ENCODE measurements at regions not wholly inside any gene's neighbourhood (a gene's known extent, or its start where the extent isn't known, plus 50 kb on each side); places are given as distances from the start of the nearest gene placed in this dataset.

DNA sequence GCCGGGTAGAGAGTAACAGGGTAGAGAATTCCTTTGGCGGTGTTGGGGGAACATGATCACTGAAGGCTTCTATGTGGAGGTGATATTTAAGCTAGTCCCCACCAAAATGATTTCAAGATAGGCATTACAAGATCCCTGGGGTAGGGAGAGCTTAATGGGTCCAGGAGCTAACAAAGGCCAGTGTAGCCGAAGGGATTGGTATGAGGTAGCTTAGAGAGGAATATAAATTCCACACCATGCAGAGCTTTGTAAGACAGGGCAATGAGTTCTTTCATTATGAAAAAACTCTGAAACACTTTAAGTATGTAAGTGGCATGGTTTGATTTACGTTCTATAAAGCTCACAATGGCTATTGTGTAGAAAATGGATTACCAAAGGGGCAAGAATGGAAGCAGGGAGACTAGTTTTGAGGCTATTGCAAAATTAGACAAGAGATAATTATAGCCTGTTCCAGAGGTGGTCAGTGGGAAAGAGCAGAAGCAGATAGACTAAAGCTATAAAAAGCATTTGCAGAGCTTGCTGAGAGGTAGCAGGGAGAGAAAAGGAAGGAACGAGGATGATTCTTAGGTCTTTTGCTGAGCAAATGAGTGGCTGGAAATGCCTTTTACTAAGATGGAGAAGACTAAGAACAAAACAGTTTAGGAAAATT lies 119.7 kb upstream of the SLC25A13 start:
- H3K4me1 ChIP-seq, result no peaks in the 10 kb centered on the region
- in situ Hi-C loops (cut with MboI; ENCODE audit: low pct_ligation_motif_present in 1 of 4, low pct_unique_long_range_greater_than_20kb in 1 of 4, low sequenced_read_pairs in 3 of 4), result loop anchor here in 1 of 4 donors (25.0 kb wide), 1 partner anchor 104 kb away; no protein-coding TSS in a partner anchor
- H3K27ac ChIP-seq, result no peak overlapping the region
- intact Hi-C loops (cut with DNase I; ENCODE audit: low total_unique reads), result no loop called here
- H3K4me3 ChIP-seq, result no peak overlapping the region
- H3K36me3 ChIP-seq, result no peaks in the 10 kb centered on the region
- TF ChIP-seq POLR2AphosphoS5 (IDR thresholded peaks at IDR 0.05) (no peak), POLR2A (IDR thresholded peaks at IDR 0.05) (no peak), EP300 (IDR thresholded peaks at IDR 0.05; ENCODE audit: low read depth) (no peak)
- TF ChIP-seq, protein P1, sequence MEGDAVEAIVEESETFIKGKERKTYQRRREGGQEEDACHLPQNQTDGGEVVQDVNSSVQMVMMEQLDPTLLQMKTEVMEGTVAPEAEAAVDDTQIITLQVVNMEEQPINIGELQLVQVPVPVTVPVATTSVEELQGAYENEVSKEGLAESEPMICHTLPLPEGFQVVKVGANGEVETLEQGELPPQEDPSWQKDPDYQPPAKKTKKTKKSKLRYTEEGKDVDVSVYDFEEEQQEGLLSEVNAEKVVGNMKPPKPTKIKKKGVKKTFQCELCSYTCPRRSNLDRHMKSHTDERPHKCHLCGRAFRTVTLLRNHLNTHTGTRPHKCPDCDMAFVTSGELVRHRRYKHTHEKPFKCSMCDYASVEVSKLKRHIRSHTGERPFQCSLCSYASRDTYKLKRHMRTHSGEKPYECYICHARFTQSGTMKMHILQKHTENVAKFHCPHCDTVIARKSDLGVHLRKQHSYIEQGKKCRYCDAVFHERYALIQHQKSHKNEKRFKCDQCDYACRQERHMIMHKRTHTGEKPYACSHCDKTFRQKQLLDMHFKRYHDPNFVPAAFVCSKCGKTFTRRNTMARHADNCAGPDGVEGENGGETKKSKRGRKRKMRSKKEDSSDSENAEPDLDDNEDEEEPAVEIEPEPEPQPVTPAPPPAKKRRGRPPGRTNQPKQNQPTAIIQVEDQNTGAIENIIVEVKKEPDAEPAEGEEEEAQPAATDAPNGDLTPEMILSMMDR (IDR thresholded peaks at IDR 0.05), result no peak
- 80 to 84% methylated on average over 5 of the region's 5 CpGs for WGBS, 2 donors (ENCODE audit: low coverage in 1 of 2)
- no peaks in the 10 kb centered on the region for H3K27me3 ChIP-seq
- no peaks in the 10 kb centered on the region for H3K9me3 ChIP-seq
- no peak for DNase-seq

DNA sequence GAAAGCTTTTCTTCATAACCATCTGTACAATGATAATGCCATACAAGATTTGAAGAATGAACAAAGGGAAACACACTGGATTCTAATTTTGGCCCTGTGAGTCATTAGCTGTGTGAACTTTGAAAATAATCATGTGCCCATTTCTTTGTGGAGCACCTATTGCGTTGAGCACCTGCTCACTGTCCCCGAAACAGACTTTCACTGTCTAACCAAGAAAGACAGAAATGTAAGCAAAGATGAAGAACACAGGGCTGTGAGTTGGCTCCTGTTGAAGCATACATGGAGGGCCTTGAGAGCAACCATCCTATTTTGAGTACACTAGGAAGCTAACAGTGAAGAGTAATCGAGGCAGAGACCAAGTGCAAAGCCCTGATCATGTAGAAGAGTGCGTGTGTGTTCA lies 118.4 kb upstream of the SLC25A13 start:
- TF ChIP-seq POLR2A (IDR thresholded peaks at IDR 0.05) (no peak), POLR2AphosphoS5 (IDR thresholded peaks at IDR 0.05) (no peak), EP300 (IDR thresholded peaks at IDR 0.05; ENCODE audit: low read depth) (no peak)
- TF ChIP-seq, protein P1 (IDR thresholded peaks at IDR 0.05), result no peak
- Histone ChIP-seq H3K36me3 (no peaks in the 10 kb centered on the region), H3K4me3 (no peak overlapping the region), H3K9me3 (no peaks in the 10 kb centered on the region), H3K4me1 (no peaks in the 10 kb centered on the region), H3K27ac (no peak overlapping the region), H3K27me3 (no peaks in the 10 kb centered on the region)
- WGBS, 2 donors (ENCODE audit: low coverage in 1 of 2), result 90 to 100% methylated on average over 2 to 4 of the region's 4 CpGs
- no peak for DNase-seq
- in situ Hi-C loops (cut with MboI; ENCODE audit: low pct_ligation_motif_present in 1 of 4, low pct_unique_long_range_greater_than_20kb in 1 of 4, low sequenced_read_pairs in 3 of 4) (loop anchor here in 1 of 4 donors (25.0 kb wide), 1 partner anchor 103 kb away; no protein-coding TSS in a partner anchor), intact Hi-C loops (cut with DNase I; ENCODE audit: low total_unique reads) (no loop called here)

DNA sequence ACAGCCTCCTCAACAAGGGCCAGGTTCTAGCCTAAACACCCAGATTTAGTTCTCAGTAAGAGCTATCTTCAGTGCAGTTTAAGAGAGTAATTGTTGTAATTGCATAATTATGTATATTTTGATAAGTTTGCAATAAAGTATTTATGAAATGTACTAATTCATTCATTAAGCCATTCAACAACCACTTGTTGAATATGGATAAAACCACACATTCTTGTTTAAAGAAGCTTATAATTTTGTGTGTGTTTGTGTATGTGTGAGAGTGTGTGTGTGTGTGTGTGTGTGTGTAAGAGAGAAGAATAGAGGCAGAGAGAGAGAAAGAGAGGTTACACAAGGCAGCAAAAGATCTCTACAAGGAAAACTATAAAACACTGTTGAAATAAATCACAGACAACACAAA lies 115.0 kb upstream of the SLC25A13 start:
- no peak for DNase-seq
- Histone ChIP-seq H3K4me3 (no peak overlapping the region), H3K4me1 (no peaks in the 10 kb centered on the region), H3K9me3 (no peaks in the 10 kb centered on the region), H3K27me3 (no peaks in the 10 kb centered on the region), H3K27ac (no peak overlapping the region), H3K36me3 (no peaks in the 10 kb centered on the region)
- TF ChIP-seq POLR2A (IDR thresholded peaks at IDR 0.05), result no peak
- TF ChIP-seq EP300 (IDR thresholded peaks at IDR 0.05; ENCODE audit: low read depth), result no peak
- TF ChIP-seq POLR2AphosphoS5 (IDR thresholded peaks at IDR 0.05), result no peak
- TF ChIP-seq, protein P1 (IDR thresholded peaks at IDR 0.05), result no peak
- in situ Hi-C loops (cut with MboI; ENCODE audit: low pct_ligation_motif_present in 1 of 4, low pct_unique_long_range_greater_than_20kb in 1 of 4, low sequenced_read_pairs in 3 of 4), result loop anchor here in 1 of 4 donors (25.0 kb wide), 1 partner anchor 100 kb away; no protein-coding TSS in a partner anchor
- intact Hi-C loops (cut with DNase I; ENCODE audit: low total_unique reads), result no loop called here

DNA sequence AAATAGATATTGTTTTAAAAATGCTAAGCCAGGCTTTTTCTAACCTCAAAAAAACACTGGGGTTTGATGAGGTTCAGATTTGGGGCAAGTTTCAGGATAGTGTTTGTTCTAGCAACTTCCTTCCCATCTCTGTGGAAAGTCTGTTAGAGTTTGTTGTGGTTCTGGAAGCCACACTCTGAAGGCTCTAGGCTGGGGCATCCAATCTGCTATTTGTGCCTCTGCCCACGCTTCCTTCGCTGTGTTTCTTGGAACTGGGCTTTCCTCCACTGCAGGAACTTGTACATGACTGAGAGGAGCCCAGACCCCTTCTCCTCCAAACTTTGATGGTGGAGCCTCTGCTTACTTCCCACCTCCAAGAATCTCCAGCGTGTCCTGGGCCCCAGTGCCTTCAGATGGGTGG lies 108.5 kb upstream of the SLC25A13 start:
- WGBS, 2 donors (ENCODE audit: low coverage in 1 of 2), result 60 to 75% methylated on average over 1 to 3 of the region's 3 CpGs
- no peaks in the 10 kb centered on the region for H3K27me3 ChIP-seq
- H3K9me3 ChIP-seq, result no peaks in the 10 kb centered on the region
- no peak overlapping the region for H3K4me3 ChIP-seq
- intact Hi-C loops (cut with DNase I; ENCODE audit: low total_unique reads) (no loop called here), in situ Hi-C loops (cut with MboI; ENCODE audit: low pct_ligation_motif_present in 1 of 4, low pct_unique_long_range_greater_than_20kb in 1 of 4, low sequenced_read_pairs in 3 of 4) (loop anchor here in 1 of 4 donors (25.0 kb wide), 1 partner anchor 93 kb away; no protein-coding TSS in a partner anchor)
- H3K36me3 ChIP-seq, result no peaks in the 10 kb centered on the region
- no peak for TF ChIP-seq POLR2A (IDR thresholded peaks at IDR 0.05)
- TF ChIP-seq, protein P1 (IDR thresholded peaks at IDR 0.05), result no peak
- no peak for TF ChIP-seq POLR2AphosphoS5 (IDR thresholded peaks at IDR 0.05)
- no peak for TF ChIP-seq EP300 (IDR thresholded peaks at IDR 0.05; ENCODE audit: low read depth)
- no peak overlapping the region for H3K27ac ChIP-seq
- DNase-seq, result no peak
- H3K4me1 ChIP-seq, result no peaks in the 10 kb centered on the region

All from transverse colon (tissue), 4 donors.